Uterus (tissue), 3 donors: ENCODE measurements at regions not wholly inside any gene's neighbourhood (a gene's known extent, or its start where the extent isn't known, plus 50 kb on each side); places are given as distances from the start of the nearest gene placed in this dataset.

Source experiments
- DNase-seq, 2 donors: peaks; one replicate each; pipeline ENCODE4 v3.0.0-alpha.2; 2019 to 2020
- H3K27ac ChIP-seq, 2 donors: fragments of 200-600 bp; sonication (generic); 1 replicate in 1 of 2; 2 replicates in 1 of 2; pipeline ENCODE4 v1.5.1; 2016 to 2018
- H3K27me3 ChIP-seq, 2 donors: fragments of 200-600 bp; sonication (generic); one replicate each; pipeline ENCODE4 v1.5.1; 2018 to 2019; ENCODE audit warnings: control low read depth in 1 of 2
- H3K36me3 ChIP-seq, 2 donors: fragments of 200-600 bp; sonication (generic); one replicate each; pipeline ENCODE4 v1.5.1; 2019; ENCODE audit warnings: control low read depth in 1 of 2
- H3K4me1 ChIP-seq, 2 donors: fragments of 200-600 bp; sonication (generic); one replicate each; pipeline ENCODE4 v1.5.1; 2018 to 2019; ENCODE audit warnings: control low read depth in 1 of 2
- H3K4me3 ChIP-seq, 2 donors: fragments of 200-600 bp; sonication (generic); 1 replicate in 1 of 2; 2 replicates in 1 of 2; pipeline ENCODE4 v1.5.1; 2018 to 2019; ENCODE audit warnings: mild to moderate bottlenecking in 1 of 2
- H3K9me3 ChIP-seq, 2 donors: fragments of 200-600 bp; sonication (generic); one replicate each; pipeline ENCODE4 v1.5.1; 2019; ENCODE audit warnings: control low read depth in 1 of 2
- POLR2A ChIP-seq, 2 donors: fragments of 450-650 bp; IDR thresholded peaks; one replicate each; pipeline ENCODE4 v1.6.1; 2016; ENCODE audit warnings: antibody characterized with exemption in 2 of 2, mild to moderate bottlenecking in 1 of 2, moderate library complexity in 1 of 2
- intact Hi-C: fragments of 100-400 bp; cut with DNase I; formaldehyde crosslinking; loops from one replicate; pipeline ENCODE4 v1.15.1; 2023; ENCODE audit warnings: low total_unique reads
- TF ChIP-seq, protein P1 (sequence below), 4 experiments: fragments of 200-600 bp in 2 of 4; fragments of 450-650 bp in 2 of 4; sonication (generic) in 2 of 4; IDR thresholded peaks; one replicate each; pipeline ENCODE4 v1.5.1; 2016 to 2019; ENCODE audit warnings: antibody characterized with exemption in 4 of 4, mild to moderate bottlenecking in 2 of 4, moderate library complexity in 1 of 4
- donor health status: DM: yes; HTN: yes; CAD: no.

DNA sequence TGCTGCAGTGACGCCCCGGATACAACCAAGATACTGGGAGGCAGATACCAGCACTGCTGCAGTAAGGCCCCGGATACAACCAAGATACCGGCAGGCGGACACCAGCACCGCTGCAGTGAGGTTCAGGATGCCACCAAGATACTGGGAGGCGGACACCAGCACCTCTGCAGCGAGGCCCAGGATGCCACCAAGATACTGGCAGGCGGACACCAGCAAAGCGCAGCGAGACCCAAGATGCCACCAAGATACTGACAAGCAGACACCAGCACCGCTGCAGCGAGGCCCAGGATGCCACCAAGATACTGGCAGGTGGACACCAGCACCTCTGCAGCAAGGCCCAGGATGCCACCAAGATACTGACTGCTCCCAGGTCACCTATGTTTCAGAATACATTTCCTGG lies 225.2 kb downstream of the BRD1 start:
- Histone ChIP-seq H3K9me3 (peaks cover 0 to 3% of the 10 kb centered on the region in 2 donors), H3K4me3 (no peak overlapping the region), H3K27me3 (no peaks in the 10 kb centered on the region), H3K27ac (no peak overlapping the region), H3K4me1 (no peaks in the 10 kb centered on the region), H3K36me3 (no peaks in the 10 kb centered on the region)
- DNase-seq: no peak
- intact Hi-C loops: no loop called here
- no peak for TF ChIP-seq POLR2A (IDR thresholded peaks at IDR 0.05)
- TF ChIP-seq, protein P1, sequence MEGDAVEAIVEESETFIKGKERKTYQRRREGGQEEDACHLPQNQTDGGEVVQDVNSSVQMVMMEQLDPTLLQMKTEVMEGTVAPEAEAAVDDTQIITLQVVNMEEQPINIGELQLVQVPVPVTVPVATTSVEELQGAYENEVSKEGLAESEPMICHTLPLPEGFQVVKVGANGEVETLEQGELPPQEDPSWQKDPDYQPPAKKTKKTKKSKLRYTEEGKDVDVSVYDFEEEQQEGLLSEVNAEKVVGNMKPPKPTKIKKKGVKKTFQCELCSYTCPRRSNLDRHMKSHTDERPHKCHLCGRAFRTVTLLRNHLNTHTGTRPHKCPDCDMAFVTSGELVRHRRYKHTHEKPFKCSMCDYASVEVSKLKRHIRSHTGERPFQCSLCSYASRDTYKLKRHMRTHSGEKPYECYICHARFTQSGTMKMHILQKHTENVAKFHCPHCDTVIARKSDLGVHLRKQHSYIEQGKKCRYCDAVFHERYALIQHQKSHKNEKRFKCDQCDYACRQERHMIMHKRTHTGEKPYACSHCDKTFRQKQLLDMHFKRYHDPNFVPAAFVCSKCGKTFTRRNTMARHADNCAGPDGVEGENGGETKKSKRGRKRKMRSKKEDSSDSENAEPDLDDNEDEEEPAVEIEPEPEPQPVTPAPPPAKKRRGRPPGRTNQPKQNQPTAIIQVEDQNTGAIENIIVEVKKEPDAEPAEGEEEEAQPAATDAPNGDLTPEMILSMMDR (IDR thresholded peaks at IDR 0.05): no peak

DNA sequence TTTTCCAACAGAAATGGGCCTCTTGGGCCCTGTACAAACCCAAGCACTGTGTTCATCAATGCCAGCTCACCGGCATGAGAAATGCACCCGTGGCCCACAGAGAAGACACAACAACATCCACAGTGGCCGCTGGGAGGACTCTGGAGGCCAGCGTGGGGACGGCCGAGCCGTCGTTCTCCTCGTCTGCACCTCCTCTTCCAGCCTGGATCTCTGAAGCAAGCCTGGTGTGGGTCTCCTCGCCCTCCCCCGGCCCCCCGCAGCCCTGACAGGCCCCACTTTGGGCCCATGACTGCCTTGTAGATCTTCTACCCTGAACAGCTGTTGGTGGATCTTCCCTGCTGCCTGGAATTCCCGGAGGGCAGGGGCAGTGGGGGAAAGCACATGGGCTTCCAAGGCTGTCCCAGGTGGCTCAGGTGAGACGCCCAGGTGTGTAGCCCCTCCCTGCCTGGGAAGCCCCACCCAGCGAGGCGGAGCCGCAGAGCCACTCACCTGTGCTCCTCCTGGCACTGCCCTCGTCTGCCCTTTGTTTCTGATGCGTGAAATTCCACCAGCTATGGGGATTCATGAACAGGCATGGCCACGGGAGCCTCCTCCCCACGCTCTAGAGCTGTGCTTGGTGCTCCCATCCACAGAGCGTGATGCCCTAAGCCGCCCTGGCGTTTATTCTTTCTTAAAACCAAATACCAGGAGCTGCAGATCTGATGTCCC lies 225.9 kb downstream of the BRD1 start:
- intact Hi-C loops: no loop called here
- DNase-seq: no peak
- Histone ChIP-seq H3K27me3 (no peaks in the 10 kb centered on the region), H3K27ac (no peak overlapping the region), H3K4me1 (no peaks in the 10 kb centered on the region), H3K9me3 (peaks cover 0 to 3% of the 10 kb centered on the region in 2 donors), H3K4me3 (no peak overlapping the region), H3K36me3 (no peaks in the 10 kb centered on the region)
- TF ChIP-seq, protein P1 (IDR thresholded peaks at IDR 0.05): no peak
- no peak for TF ChIP-seq POLR2A (IDR thresholded peaks at IDR 0.05)

DNA sequence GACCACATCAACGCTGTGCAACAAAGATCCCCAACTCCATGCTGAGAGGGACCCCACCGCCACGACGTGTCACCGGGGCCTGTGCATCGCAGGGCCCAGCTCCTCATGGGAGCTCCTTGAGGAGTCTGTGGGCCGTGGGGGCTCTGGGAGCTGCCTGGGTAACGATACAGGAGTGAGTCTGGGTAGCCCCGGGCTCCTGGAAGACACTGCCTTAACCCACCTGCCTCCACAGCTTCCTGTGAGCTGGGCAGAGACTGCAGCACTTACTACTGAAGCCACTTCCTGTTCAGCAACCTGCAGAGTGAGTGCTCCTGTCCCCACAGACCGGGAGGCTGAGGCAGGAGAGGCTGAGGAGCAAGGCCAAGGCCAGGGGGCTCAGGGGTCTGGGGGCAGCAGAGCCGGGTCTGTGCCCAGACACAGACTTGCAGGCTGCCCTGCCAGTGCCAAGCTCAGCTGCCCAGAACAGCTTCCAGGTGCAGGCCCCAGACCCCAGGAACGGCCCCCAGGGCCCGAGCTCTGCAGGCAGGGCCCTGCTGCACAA lies 226.7 kb downstream of the BRD1 start:
- no peak for DNase-seq

DNA sequence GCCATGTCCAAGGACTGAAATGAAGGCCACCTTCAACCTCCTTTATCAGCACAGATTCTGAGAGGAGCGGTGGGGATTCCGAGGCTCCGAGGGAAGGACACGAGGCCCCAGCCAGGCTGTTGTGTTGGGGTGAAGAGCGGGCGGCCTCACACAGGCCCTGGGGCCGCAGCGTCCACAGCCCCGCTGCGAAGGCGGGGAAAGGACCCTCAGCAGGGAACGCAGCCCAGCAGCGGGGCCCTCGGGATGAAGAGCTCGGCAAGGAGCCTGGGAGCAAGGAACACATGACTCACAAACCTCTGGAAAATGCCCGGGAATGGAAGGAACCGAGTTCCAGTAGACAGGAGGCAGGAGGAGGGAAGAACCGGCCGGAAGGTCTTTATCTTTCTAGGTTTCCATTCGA lies 227.2 kb downstream of the BRD1 start:
- Histone ChIP-seq H3K27me3 (no peaks in the 10 kb centered on the region), H3K36me3 (no peaks in the 10 kb centered on the region), H3K27ac (no peak overlapping the region), H3K9me3 (peaks cover 0 to 3% of the 10 kb centered on the region in 2 donors), H3K4me1 (no peaks in the 10 kb centered on the region), H3K4me3 (no peak overlapping the region)
- TF ChIP-seq POLR2A (IDR thresholded peaks at IDR 0.05): no peak
- TF ChIP-seq, protein P1 (IDR thresholded peaks at IDR 0.05): no peak
- DNase-seq: no peak
- intact Hi-C loops: no loop called here

More for the DNA sequence above, 226.7 kb downstream of the BRD1 start:
- peaks cover 0 to 3% of the 10 kb centered on the region in 2 donors for H3K9me3 ChIP-seq
- H3K27me3 ChIP-seq: no peaks in the 10 kb centered on the region
- no peaks in the 10 kb centered on the region for H3K36me3 ChIP-seq
- H3K4me3 ChIP-seq: no peak overlapping the region
- H3K4me1 ChIP-seq: no peaks in the 10 kb centered on the region
- intact Hi-C loops: no loop called here
- no peak overlapping the region for H3K27ac ChIP-seq
- TF ChIP-seq, protein P1 (IDR thresholded peaks at IDR 0.05): no peak
- TF ChIP-seq POLR2A (IDR thresholded peaks at IDR 0.05): no peak

DNA sequence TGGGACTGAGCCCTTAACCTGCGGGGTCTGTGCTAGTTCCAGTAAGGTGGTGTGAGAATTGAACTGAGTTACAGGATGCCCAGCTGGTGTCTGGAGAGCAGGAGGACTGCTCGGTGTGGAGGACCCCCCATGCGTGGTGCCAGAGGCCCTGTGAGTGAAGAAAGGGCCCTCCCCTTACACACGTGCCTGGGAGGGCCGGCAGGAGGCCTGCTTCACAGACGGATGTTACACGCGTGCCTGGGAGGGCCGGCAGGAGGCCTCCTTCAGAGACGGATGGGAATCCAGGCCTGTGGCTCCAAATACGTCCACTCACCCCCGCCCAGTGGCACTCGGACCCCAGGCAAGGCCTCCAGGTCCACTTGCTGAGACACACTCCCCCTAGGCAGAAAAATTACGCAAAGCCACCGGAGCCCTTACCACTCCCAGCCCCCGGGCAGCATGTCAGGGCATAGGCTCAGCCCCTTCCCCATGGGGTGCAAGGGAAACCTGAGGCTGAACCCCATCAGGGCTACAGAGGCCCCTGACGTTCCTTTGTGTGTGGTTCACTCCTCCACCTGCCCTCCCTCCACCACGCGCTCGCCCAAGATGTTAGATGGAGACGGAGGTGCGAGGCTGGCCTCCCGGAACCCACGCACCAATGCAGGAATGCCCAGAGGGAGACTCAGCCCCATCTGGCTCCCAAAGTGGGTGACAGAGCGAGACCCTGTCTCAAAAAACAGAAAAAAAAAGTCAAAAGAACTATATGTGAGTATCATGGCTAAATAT lies 227.8 kb downstream of the BRD1 start:
- H3K9me3 ChIP-seq: peaks cover 0 to 3% of the 10 kb centered on the region in 2 donors
- no peaks in the 10 kb centered on the region for H3K27me3 ChIP-seq
- H3K4me3 ChIP-seq: no peak overlapping the region
- no peak overlapping the region for H3K27ac ChIP-seq
- no peak for TF ChIP-seq POLR2A (IDR thresholded peaks at IDR 0.05)
- TF ChIP-seq, protein P1 (IDR thresholded peaks at IDR 0.05): no peak
- DNase-seq: no peak
- intact Hi-C loops: no loop called here
- H3K36me3 ChIP-seq: no peaks in the 10 kb centered on the region
- H3K4me1 ChIP-seq: no peaks in the 10 kb centered on the region
